H1 (cell line): ENCODE measurements at regions not wholly inside any gene's neighbourhood (a gene's known extent, or its start where the extent isn't known, plus 50 kb on each side); places are given as distances from the start of the nearest gene placed in this dataset.

Experiments used
- ASH2L ChIP-seq: fragments of 200-600, 300-600 bp; sonication (generic); IDR thresholded peaks from one replicate; pipeline ENCODE4 v1.7.1; 2017; ENCODE audit warnings: low read length
- MAX ChIP-seq: IDR thresholded peaks from 2 replicates; pipeline ENCODE4 v1.6.1; 2012; ENCODE audit warnings: inconsistent platforms
- RAD21 ChIP-seq, 2 experiments: IDR thresholded peaks in 1 of 2; conservative IDR thresholded peaks in 1 of 2; 2 replicates each; pipeline ENCODE4 v1.6.1; 2011; ENCODE audit warnings: low read depth in 2 of 2, low read length in 2 of 2, improper control_type of control experiment in 1 of 2, inconsistent platforms in 1 of 2, mild to moderate bottlenecking in 1 of 2, moderate library complexity in 1 of 2
- SP4 ChIP-seq: IDR thresholded peaks from 2 replicates; pipeline ENCODE4 v1.6.1; 2012; ENCODE audit warnings: low read length, inconsistent platforms

- TF ChIP-seq ASH2L (no peak), SP4 (no peak), RAD21 (IDR thresholded peaks at IDR 0.05 in 1 of 2, conservative IDR thresholded peaks at IDR 0.05 in 1 of 2; ENCODE audit: low read depth in 2 of 2, low read length in 2 of 2) (no peak), MAX (no peak)
Observed at GRCh38 chr7:3133811-3134385, 90.2 kb upstream of the CARD11 start (continued).
